ENCODE measurements at regions not wholly inside any gene's neighbourhood (a gene's known extent, or its start where the extent isn't known, plus 50 kb on each side); places are given as distances from the start of the nearest gene placed in this dataset.

DNA sequence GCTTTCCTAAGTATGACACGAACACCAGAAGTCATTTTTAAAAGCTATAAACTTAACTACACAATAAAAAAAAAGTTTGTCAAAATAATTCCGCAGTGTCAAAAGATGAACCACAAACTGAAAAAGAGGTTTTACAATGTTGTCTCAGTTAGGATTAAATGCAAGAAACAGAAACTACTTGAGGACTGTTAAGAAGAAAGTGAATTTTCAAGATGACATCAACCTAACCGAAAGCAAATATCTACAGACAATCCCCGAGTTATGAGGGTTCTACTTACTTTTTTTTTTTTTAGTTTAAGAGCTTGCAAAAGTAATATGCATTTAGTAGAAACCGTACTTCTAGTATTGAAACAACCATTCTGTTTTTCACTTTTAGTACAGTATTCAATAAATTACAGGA is 62.3 kb downstream of the TFPI2 start:
- no peak for TF ChIP-seq POLR2A (IDR thresholded peaks at IDR 0.05)
- TF ChIP-seq, protein P1, sequence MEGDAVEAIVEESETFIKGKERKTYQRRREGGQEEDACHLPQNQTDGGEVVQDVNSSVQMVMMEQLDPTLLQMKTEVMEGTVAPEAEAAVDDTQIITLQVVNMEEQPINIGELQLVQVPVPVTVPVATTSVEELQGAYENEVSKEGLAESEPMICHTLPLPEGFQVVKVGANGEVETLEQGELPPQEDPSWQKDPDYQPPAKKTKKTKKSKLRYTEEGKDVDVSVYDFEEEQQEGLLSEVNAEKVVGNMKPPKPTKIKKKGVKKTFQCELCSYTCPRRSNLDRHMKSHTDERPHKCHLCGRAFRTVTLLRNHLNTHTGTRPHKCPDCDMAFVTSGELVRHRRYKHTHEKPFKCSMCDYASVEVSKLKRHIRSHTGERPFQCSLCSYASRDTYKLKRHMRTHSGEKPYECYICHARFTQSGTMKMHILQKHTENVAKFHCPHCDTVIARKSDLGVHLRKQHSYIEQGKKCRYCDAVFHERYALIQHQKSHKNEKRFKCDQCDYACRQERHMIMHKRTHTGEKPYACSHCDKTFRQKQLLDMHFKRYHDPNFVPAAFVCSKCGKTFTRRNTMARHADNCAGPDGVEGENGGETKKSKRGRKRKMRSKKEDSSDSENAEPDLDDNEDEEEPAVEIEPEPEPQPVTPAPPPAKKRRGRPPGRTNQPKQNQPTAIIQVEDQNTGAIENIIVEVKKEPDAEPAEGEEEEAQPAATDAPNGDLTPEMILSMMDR (IDR thresholded peaks at IDR 0.05), result no peak

Measured in heart left ventricle (tissue), 13 donors.